Ureter (tissue), 1 donor: ENCODE measurements at regions not wholly inside any gene's neighbourhood (a gene's known extent, or its start where the extent isn't known, plus 50 kb on each side); places are given as distances from the start of the nearest gene placed in this dataset.

Experiments used
- DNase-seq: peaks from one replicate; pipeline ENCODE4 v3.0.0-alpha.2; 2020; ENCODE audit warnings: low spot score
- donor health status: DM: yes; HTN: yes; CAD: no.

DNA sequence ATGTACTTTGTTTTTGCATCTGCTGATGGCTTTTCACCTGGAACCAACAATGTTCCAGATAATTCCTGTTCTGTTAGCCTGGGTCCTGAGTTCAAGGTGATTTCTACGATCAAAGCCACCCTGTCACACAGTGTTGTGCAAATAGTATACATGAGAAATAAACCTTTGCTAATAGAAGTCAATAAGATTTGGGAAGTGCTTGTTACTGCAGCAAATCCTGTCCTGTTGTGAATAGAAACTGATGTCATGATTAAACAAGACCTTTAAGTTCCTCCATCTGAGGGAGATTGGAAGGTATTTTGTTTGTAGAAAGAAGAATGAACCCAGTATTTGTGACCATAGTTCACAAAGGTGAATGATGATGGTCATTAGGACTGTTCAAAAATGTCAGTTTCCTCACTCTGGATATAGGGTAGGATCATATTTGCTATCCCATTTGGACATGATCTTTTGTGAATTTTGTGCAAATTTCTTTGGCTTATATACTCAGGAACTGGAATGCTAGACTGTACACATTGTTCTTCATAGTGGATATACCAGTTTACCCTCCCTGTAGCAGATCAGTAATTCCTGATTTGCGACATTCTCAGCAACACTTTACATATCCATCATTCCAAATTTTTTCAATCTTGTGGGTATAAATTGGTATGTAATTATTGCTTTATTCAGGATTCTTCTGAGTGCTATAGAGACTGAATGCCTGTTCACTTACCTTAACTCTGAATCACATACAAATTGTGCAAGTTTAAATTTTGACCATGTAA lies 428.5 kb downstream of the METTL15 start:
- no peak for DNase-seq

DNA sequence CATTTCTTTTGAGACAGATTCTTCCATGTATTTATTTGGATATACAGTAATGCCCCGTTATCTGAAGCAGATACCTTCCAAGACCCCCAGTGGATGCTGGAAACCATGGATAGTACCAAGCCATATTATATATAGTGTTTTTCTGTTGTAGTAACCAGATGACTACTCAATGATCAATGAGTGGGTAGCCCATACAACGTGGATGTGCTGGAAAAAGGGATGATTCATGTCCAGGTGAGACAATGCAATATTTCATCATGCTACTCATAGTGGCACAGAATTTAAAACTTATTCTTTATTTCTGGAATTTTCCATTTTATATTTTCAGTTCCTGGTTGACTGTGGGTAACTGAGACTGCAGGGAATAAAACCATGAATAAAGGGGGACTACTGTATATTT lies 427.5 kb downstream of the METTL15 start:
- no peak for DNase-seq

DNA sequence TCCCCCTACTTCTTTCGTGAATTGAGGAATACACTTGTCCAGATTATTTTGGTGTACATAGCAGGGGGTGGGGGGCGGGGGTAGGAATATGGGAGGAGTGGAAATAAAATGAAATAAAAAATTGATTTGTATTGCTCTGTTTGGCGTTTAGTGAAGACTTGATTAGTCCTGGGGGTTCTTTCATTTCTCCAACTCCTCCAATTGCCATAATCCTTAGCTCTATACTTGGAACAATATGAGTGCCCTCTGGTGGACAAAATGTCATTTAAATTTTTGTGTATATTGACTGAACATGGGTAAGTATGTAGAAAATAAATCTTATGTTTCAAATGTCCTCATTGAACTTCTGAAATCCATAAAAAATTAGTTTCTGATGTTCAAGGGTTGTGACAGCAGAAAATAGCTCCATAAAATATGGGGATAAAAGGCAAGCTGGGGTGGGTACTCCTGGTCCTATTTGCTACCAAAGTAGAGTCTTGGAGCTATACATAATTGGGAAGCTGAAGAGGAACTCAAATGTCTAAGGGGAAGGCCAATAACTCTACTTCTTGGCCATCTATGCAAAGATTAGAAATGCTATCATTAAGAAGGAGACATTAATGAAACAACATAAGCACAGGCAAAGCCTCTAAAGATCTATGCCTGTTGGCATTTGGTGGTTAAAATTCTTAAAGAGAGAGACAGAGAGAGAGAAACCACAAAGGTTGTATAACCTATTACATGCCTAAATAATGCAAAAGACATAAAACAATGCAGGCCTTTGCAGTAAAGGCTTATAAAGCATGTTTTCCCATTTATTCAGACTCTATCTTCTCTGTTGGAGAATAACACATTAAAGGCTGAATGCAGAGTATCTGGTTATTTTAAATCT lies 421.6 kb downstream of the METTL15 start:
- DNase-seq: no peak

DNA sequence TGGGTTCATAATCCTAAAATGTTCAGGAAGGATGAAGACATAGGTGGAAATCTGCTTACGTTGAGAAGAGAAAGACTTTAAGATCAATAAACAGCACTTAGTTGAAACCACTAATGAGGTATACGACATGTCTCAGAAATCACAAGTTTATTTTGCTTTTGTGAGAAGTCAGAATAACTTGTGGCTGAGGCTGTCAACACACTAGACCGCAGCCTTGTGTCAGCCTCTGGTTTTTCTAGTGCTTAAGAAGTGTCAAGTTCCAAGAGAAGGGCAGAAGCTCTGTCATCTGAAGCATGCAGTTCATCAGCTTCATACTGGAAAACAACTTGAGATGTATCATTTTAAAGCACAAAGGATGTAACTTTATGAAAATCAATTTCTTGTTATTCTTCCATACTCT lies 420.9 kb downstream of the METTL15 start:
- DNase-seq: no peak

DNA sequence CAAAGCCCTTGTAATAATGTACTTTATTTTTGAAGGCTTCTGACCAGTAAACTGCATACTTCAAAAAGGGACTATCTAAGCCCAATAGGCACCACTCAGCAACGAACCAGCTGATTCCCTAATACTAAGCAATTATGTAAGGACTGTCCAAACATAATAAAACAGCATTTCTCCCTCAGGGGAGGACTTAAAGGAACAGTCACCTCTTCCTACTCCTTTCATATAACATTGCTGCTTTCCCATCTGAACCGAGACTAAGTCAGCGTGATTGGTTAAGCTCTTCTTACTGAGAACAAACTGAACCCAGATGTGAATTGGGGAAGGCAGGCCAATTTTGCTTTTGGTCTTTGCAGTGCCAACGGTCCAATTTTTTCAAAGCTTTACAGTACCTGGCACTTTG lies 420.0 kb downstream of the METTL15 start:
- DNase-seq: no peak

DNA sequence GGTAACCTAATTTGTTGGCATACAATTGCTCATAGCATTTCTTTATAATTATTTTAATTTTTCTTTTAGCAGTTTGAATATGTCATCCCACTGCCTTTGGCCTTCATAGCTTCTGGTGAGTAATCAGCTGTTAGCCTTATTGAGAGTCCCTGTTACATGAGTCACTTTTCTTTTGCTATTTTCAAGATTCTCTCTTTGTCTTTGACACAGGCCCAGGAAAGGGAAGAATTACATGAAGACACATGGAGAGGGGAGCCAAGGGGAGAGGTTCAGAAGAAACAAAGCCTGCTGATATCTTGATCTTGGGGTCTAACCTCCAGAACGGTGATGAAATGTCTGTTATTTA lies 418.2 kb downstream of the METTL15 start:
- no peak for DNase-seq

DNA sequence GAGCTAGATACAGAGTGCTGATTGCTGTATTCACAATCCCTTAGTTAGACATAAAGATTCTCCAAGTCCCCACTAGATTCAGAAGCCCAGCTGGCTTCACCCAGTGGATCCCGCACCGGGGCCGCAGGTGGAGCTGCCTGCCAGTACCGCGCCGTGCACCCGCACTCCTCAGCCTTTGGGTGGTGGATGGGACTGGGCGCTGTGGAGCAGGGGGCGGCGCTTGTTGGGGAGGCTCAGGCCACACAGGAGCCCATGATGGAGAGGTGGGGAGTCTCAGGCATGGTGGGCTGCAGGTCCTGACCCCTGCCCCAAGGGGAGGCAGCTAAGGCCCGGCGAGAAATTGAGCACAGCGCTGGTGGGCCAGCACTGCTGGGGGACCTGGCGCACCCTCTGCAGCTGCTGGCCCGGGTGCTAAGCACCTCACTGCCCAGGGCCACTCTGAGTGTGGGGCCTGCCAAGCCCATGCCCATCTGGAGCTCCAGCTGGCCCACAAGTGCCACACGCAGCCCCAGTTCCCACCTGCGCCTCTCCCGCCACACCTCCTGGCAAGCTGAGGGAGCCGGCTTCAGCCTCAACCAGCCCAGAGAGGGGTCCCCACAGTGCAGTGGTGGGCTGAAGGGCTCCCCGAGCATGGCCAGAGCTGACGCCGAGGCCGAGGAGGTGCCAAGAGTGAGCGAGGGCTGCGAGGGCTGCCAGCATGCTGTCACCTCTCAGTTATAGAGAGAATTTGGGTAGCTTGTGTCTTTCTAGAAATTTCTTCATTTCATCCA lies 417.6 kb downstream of the METTL15 start:
- DNase-seq: no peak

DNA sequence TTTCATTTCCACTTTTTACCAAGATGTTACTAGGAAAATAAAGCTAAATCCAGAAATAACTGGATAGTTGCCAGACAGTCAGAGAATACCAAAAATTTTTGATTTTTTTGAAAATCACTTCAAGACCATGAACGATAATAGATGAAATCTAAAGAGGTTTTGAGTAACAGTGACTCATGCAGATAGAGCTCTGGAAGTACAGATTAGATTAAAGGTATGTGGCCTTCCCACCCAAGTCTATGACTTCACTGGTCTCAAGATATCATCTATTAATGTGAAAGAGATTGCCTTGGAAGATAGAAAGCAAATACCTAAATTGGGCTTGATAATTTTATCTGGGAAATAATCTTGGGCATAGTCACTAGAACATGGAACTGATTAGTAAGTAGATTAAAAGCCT lies 415.9 kb downstream of the METTL15 start:
- DNase-seq: no peak

DNA sequence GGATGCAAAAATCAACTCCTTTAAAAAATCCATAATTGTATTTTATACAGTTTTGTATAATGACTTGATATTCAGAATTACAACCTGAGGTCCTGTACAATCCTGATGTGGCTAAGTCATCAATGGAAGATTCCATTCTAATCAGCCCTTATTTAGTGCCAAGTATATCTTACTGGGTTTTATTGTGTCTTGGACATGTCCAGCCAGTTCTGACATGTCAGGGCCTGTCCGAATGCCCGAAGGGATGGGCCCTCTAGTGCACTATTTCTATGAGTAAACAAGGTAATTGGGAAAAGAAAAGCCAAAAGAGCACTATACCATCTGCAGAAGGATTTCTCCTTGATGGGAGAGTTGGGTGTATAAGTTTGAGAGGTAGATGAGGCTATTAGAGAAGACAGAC lies 412.9 kb downstream of the METTL15 start:
- DNase-seq: no peak

DNA sequence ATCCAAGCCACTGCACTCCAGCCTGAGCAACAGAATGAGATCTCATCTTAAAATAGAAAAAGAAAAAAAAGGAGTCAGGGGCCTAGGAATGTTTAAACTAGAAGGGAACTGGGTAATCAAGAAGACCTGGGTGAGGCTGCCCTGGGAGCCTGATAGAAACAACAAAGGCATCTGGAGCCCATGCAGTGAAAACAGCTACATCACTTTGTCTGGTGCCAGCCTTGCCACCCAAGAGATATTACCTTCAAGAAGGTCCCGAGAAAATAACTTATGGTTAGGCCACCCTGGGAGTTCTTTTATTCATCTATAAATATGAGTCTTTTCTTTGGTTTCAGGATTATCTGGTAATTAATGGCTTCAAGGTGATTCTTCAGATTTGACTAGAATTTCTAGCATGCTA lies 412.1 kb downstream of the METTL15 start:
- DNase-seq: no peak

DNA sequence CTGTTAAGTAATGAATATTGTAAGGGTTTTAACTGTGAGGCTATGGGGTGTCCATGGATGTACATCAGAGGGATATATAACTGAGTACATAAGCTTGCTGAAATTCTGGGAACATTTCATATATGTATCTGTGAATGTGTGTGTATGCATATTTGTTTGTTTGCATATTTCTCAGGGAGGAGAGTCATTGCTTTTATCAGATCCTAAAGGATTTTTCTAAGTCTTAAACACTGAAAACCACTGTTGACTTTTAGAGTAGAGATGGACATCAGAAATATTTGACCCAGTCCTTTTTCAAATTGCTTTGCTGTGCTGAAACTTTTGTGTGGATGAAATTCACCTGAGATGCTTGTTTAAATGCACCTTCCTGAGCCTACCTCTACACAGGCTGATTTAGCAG lies 410.6 kb downstream of the METTL15 start:
- DNase-seq: no peak

DNA sequence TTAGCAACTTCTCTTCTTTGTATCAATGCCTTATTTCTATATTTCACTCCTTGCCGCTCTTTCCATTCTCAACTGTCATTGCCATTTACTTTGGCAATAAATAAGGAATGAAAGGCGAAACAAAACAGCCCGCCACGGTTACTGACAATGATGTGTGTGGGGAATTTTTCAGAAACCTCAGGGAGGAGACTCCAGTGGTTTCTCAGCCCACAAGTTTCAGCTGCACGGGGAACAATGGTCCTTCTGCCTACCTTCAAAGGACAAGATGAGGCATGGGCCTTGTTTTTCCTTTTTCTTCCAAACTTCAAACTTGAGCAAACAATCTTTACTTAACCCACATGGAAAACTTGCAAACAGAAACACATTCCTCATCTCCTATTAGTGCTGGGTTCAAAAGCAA lies 409.4 kb downstream of the METTL15 start:
- DNase-seq: no peak

DNA sequence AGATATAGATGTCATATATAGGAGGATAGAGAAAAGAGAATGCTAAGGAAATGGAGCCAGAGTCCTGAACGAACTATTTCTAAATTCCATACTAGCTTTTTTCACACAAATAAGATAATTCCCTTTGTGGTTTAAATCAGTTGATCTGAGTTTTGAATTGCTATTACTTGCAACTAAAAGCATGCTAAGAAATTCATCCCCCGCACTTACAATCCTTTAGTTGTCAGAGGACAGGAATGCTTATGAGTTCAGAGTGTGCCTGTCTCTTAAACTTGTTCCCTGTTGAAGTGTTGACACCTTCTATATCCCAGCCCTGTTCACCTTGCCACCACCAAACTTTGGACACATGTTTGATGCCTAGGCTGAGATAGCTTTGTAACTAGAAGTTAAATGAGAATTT lies 406.2 kb downstream of the METTL15 start:
- DNase-seq: no peak

DNA sequence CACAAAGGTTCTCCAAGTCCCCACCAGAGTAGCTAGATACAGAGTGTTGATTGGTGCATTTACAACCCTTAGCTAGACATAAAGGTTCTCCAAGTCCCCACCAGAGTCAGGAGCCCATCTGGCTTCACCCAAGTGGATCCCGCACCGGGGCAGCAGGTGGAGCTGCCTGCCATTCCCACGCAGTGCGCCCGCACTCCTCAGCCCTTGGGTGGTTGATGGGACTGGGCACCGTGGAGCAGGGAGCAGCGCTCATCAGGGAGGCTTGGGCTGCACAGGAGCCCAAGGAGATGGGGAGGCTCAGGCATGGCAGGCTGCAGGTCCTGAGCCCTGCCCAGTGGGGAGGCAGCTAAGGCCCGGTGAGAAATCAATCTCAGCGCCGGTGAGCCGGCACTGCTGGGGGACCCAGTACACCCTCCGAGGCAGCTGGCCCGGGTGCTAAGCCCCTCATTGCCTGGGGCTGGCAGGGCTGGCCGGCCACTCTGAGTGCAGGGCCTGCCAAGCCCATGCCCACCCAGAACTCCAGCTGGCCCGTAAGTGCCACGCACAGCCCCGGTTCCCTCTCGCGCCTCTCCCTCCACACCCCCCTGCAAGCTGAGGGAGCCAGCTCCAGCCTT lies 404.1 kb downstream of the METTL15 start:
- no peak for DNase-seq

DNA sequence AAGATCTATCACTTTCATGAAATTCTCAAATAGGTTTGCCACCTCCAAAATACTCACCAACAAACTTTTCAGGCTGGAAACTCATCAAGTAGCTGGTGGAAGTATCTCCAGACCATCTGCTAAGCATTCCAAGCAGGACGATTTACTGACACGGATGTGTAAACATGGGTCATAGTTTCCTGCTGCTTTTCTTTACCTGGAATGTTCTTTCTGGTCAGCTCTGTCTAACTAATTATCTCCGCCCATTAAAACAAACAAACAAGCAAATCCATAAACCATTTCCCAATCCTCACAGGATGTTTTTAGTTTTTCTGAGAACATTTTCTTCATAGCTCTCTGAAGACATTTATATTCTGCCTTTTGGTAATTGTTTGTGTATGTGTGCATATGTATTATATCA lies 397.0 kb downstream of the METTL15 start:
- DNase-seq: no peak

DNA sequence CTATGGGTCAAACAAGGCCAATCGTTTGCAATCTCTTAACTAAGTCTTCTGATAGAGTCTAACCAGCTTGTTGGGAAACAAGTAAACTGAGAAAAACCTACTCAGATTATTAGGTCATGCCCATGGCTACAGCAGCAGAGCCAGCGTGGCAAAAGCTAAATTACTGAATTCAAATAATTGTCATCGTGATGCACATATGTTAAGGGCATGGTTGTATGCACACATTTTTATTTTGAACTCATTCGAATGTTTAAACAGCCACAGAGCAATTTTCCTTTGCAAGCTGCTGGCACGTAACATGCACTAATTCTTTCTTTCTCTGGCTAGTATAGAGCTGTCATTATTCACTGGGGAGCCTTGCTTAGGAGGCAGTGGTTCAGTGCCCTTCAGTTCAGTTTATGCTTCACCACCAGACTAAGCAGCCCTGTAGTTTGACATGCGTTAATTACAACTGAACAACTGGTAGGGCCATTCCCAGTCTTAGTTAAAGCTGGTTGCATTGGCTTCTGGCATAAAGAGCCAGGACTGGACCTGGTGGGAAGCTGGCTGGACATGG lies 396.4 kb downstream of the METTL15 start:
- DNase-seq: no peak

DNA sequence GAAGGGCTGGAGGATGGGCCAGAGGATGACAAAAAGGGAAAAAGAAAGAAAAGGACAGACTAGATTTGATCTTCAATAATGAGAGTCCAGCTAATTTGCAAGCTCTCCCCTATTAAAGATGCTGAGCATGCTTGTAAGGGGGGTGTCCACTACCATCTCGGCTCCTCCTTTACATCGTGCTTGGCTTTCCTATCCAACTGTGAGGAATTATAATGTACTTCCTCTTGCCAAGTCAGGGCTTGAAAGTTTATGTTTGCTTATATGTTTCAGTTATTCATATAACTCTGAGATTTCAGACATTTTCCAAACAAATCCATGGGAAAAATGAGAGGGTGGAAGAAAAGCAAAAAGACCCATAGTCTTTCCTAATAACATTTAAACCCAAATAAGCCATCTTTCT lies 387.1 kb downstream of the METTL15 start:
- no peak for DNase-seq

DNA sequence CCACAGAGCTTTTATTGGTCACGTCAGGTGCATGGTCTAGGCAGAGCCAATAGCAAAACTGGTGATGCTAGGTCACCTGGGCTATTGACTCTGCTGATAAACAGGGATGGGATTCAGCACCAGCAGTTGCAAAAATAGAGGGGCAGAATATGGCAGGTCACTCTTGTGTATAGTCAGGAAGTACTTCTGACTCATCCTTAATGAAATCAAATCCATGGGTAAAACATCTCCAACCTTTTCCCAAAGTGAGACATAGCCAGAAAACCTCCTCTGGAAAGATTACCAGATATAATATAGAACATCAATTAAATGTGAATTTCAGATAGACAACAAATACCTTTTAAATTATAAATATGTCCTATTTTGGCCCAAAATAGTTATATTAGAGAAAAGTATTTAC lies 383.2 kb downstream of the METTL15 start:
- DNase-seq: no peak

DNA sequence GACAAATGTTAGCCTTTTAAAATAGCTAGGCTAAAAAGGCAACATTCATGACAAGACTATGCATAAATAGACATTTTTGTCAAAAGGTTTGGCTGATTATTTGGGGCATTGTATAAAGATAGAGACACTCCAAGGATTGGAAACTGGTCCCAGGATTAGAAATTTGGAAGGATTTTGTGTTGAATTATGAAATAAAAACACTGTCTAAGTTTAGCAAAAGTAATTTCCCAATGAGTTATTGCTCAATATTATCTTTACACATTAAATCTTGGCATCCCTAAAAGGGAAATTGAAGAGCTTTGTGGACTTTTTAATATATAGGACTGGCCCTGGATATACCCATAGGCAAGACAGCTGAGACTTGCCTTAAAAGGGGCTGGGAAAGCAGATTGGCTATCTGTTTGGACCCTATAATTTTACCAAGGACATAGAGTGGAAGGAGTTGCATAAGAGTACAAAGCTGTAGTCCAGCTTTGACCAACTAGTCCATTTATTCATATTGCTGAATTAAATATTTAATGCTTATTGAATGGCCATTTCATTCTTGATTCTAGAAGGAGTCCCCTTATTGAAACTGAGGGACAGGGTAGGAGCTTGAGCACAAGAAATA lies 382.7 kb downstream of the METTL15 start:
- DNase-seq: no peak

DNA sequence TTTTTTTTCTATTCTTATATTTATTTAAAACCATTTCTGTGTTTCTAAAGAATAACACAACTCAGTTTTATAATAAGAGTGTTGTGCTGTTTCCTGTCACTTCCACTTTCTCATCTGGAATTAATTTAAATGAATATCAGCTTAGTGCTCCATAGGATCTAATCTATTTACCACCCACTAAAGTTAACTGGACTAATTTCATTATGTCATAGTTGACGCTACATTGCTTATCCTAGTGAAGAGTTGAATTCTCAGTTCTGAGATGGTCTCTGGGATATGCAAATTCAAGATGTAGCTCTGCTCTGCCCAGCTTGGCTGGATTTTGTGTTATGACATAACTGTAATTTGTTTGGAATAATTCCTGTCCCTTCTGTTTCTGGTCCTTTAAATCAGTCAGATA lies 380.1 kb downstream of the METTL15 start:
- DNase-seq: no peak

DNA sequence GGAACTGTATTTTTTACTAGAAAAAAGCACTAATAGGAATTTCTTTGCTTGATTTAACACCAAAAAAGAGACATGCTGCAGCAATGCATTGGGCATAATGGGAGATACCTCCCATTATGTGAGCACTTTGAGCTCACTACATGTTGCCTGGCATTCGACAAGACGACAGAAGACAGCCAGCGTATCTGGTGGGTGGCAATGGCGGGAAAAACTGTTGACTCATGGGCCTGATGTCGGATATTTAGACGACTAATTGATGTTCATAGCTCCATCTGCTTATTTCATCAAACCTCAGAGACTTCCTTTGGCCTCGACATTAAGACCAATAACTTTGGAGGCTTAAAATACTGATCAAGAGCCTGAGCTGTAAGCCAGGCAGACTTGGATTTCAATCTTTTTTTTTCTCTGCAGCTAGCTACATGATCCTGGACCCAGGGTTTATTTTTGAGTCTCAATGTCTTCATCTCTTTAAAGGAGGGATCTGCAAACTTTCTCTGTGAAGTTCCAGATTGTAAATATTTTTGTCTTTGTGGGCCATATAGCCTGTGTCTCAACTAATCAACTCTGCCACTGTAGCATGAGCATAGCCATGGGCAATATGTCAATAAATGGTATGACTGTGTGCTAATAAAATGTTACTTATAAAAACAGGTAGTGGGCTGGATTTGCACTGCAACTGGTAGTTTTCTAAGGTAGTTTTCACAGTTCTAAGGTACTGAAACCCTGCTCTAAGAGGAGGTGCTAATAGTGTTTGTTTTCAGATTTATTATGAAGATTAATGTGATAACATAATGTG lies 375.1 kb downstream of the METTL15 start:
- DNase-seq: no peak
